HEK293 (cell line): ENCODE measurements at regions not wholly inside any gene's neighbourhood (a gene's known extent, or its start where the extent isn't known, plus 50 kb on each side); places are given as distances from the start of the nearest gene placed in this dataset.

Experiments
- CTCF ChIP-seq: fragments of 450-650 bp; formaldehyde crosslinking; IDR thresholded peaks from 2 replicates; pipeline ENCODE4 v1.5.1; 2016; ENCODE audit warnings: missing biosample characterization, missing genetic modification characterization
- PRDM2 ChIP-seq: fragments of 450-650 bp; formaldehyde crosslinking; IDR thresholded peaks from 2 replicates; pipeline ENCODE4 v1.5.1; 2016; ENCODE audit warnings: missing biosample characterization, missing genetic modification characterization, borderline replicate concordance
- REPIN1 ChIP-seq: fragments of 450-650 bp; formaldehyde crosslinking; IDR thresholded peaks from 2 replicates; pipeline ENCODE4 v1.5.1; 2017; ENCODE audit warnings: missing biosample characterization, missing genetic modification characterization, low read depth
- REST ChIP-seq: fragments of 450-650 bp; formaldehyde crosslinking; IDR thresholded peaks from 2 replicates; pipeline ENCODE4 v1.5.1; 2016; ENCODE audit warnings: missing biosample characterization, missing genetic modification characterization
- ZBTB7A ChIP-seq: fragments of 450-650 bp; formaldehyde crosslinking; IDR thresholded peaks from 2 replicates; pipeline ENCODE4 v1.5.1; 2016; ENCODE audit warnings: low read depth, missing biosample characterization, missing genetic modification characterization
- ZNF157 ChIP-seq: fragments of 450-650 bp; formaldehyde crosslinking; IDR thresholded peaks from 2 replicates; pipeline ENCODE4 v1.5.1; 2016; ENCODE audit warnings: missing biosample characterization, missing genetic modification characterization
- ZNF184 ChIP-seq: fragments of 450-650 bp; IDR thresholded peaks from 2 replicates; pipeline ENCODE4 v1.5.1; 2018; ENCODE audit warnings: missing biosample characterization, mild to moderate bottlenecking, missing genetic modification characterization
- ZNF274 ChIP-seq, 2 experiments: fragments of 200-500 bp in 1 of 2; fragments of 450-650 bp in 1 of 2; sonication (Bioruptor generic) in 1 of 2; formaldehyde crosslinking in 1 of 2; IDR thresholded peaks; 2 replicates each; pipeline versions ENCODE4 v1.5.1 to v1.6.1; 2014 to 2016; ENCODE audit warnings: borderline replicate concordance in 1 of 2, inconsistent platforms in 1 of 2, low read length in 1 of 2, missing biosample characterization in 1 of 2, missing genetic modification characterization in 1 of 2
- ZNF335 ChIP-seq: fragments of 450-650 bp; formaldehyde crosslinking; conservative IDR thresholded peaks from 2 replicates; pipeline ENCODE4 v1.5.1; 2016; ENCODE audit warnings: missing biosample characterization, missing genetic modification characterization
- ZNF600 ChIP-seq: fragments of 450-650 bp; formaldehyde crosslinking; IDR thresholded peaks from 2 replicates; pipeline ENCODE4 v1.5.1; 2016; ENCODE audit warnings: missing biosample characterization, missing genetic modification characterization
- ZNF692 ChIP-seq: fragments of 450-650 bp; formaldehyde crosslinking; IDR thresholded peaks from 2 replicates; pipeline ENCODE4 v1.5.1; 2016; ENCODE audit warnings: missing biosample characterization, missing genetic modification characterization
- ZNF747 ChIP-seq: fragments of 450-650 bp; formaldehyde crosslinking; IDR thresholded peaks from 2 replicates; pipeline ENCODE4 v1.5.1; 2016; ENCODE audit warnings: missing biosample characterization, missing genetic modification characterization
- ZNF768 ChIP-seq: fragments of 450-650 bp; formaldehyde crosslinking; IDR thresholded peaks from 2 replicates; pipeline ENCODE4 v1.5.1; 2018; ENCODE audit warnings: missing biosample characterization, mild to moderate bottlenecking, missing genetic modification characterization
- TF ChIP-seq, protein P1 (sequence below): fragments of 450-650 bp; formaldehyde crosslinking; IDR thresholded peaks from 2 replicates; pipeline ENCODE4 v1.5.1; 2016; ENCODE audit warnings: missing biosample characterization, missing genetic modification characterization, low read depth

GRCh38 chr13:65411521-65411920 is 1818.6 kb downstream of the PCDH9 start:
- no peak for TF ChIP-seq ZBTB7A (tag by site-specific recombination)
- TF ChIP-seq CTCF (tag by site-specific recombination) = no peak
- TF ChIP-seq, protein P1, sequence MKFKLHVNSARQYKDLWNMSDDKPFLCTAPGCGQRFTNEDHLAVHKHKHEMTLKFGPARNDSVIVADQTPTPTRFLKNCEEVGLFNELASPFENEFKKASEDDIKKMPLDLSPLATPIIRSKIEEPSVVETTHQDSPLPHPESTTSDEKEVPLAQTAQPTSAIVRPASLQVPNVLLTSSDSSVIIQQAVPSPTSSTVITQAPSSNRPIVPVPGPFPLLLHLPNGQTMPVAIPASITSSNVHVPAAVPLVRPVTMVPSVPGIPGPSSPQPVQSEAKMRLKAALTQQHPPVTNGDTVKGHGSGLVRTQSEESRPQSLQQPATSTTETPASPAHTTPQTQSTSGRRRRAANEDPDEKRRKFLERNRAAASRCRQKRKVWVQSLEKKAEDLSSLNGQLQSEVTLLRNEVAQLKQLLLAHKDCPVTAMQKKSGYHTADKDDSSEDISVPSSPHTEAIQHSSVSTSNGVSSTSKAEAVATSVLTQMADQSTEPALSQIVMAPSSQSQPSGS (tag by site-specific recombination) = no peak
- TF ChIP-seq ZNF157 (tag by site-specific recombination) = no peak
- TF ChIP-seq ZNF274 (IDR thresholded peaks at IDR 0.05; ENCODE audit: low read length) = no peak
- TF ChIP-seq ZNF274 (tag by site-specific recombination; IDR thresholded peaks at IDR 0.05; ENCODE audit: borderline replicate concordance) = no peak
- TF ChIP-seq REPIN1 (tag by site-specific recombination) = no peak
- TF ChIP-seq ZNF600 (tag by site-specific recombination) = no peak
- no peak for TF ChIP-seq ZNF335
- no peak for TF ChIP-seq ZNF747 (tag by site-specific recombination)
- no peak for TF ChIP-seq PRDM2 (tag by site-specific recombination)
- TF ChIP-seq REST (tag by site-specific recombination) = no peak
- TF ChIP-seq ZNF768 = no peak
- no peak for TF ChIP-seq ZNF692
- no peak for TF ChIP-seq ZNF184 (tag by site-specific recombination)
